HepG2 (cell line): ENCODE measurements at regions not wholly inside any gene's neighbourhood (a gene's known extent, or its start where the extent isn't known, plus 50 kb on each side); places are given as distances from the start of the nearest gene placed in this dataset.

Source experiments
- ATAC-seq: fragments of 200-7000 bp; cut with Tn5 transposase; 3 replicates; pipeline ENCODE4 v1.9.1; 2020; ENCODE audit warnings: mild to moderate bottlenecking, moderate library complexity
- BruUV-seq: library from RNA; stranded (reverse); fragments of 400-500 nt; replicated peaks from 2 replicates; lab custom pipeline; 2021; lab: Mats Ljungman, UMichigan
- CTCF ChIA-PET: fragments of 300-600 bp; formaldehyde crosslinking; extraction: SDS; loops from one replicate; lab custom pipeline; 2021; ENCODE audit warnings: low total read pairs, inconsistent platforms, low intra/inter-chr PET ratio; lab: Yijun Ruan, JAX
- POLR2A ChIA-PET: fragments of 350-600 bp; sonication (Branson Sonifier 250); formaldehyde crosslinking; loops from one replicate; lab custom pipeline; 2020; ENCODE audit warnings: antibody characterized with exemption, inconsistent platforms; lab: Yijun Ruan, JAX
- DNase-seq: peaks from one replicate; pipeline ENCODE4 v3.0.0-alpha.2; 2015; ENCODE audit warnings: low spot score
- FAIRE-seq: peaks from 3 replicates; lab custom pipeline; 2011; peaks lifted over from hg19 to GRCh38; lab: Jason Lieb, UNC
- H2AFZ ChIP-seq: one replicate; pipeline ENCODE4 v1.6.1; 2011; ENCODE audit warnings: low read length, inconsistent platforms
- H3K27ac ChIP-seq: fragments of 300-600 bp; 3 replicates; pipeline ENCODE4 v1.8.0; 2011; ENCODE audit warnings: mixed run types, mild to moderate bottlenecking, mixed read lengths, low read length, inconsistent platforms; ENCODE audit not compliant: insufficient read depth; ENCODE audit errors: extremely low read length
- H3K27me3 ChIP-seq, 2 experiments: fragments of 200-600 bp in 1 of 2; 2 replicates in 1 of 2; 3 replicates in 1 of 2; pipeline versions ENCODE4 v1.6.0 to v1.8.0; 2011; ENCODE audit warnings: low read length in 2 of 2, mild to moderate bottlenecking in 2 of 2, moderate library complexity in 2 of 2, inconsistent platforms in 1 of 2; ENCODE audit not compliant: insufficient read depth in 2 of 2, control insufficient read depth in 1 of 2
- H3K36me3 ChIP-seq, 2 experiments: fragments of 200-600 bp in 1 of 2; replicated peaks in 1 of 2; 2 replicates in 1 of 2; 3 replicates in 1 of 2; pipeline versions ENCODE4 v1.5.1 to v1.8.0; 2011; ENCODE audit warnings: low read length in 2 of 2, inconsistent platforms in 1 of 2; ENCODE audit not compliant: insufficient read depth in 2 of 2, control insufficient read depth in 1 of 2
- H3K4me1 ChIP-seq: 2 replicates; pipeline ENCODE4 v1.5.1; 2012; ENCODE audit warnings: low read length, inconsistent platforms; ENCODE audit not compliant: insufficient read depth
- H3K4me2 ChIP-seq: 2 replicates; pipeline ENCODE4 v1.6.0; 2011; ENCODE audit warnings: low read depth, low read length, inconsistent platforms
- H3K4me3 ChIP-seq, 3 experiments: fragments of 200-600 bp in 1 of 3; sonication (generic), shearing (Covaris generic) in 1 of 3; replicated peaks in 1 of 3; 2 replicates each; pipeline ENCODE4 v1.5.1; 2011 to 2016; ENCODE audit warnings: low read length in 3 of 3, inconsistent platforms in 2 of 3, low read depth in 2 of 3, mild to moderate bottlenecking in 2 of 3, control low read depth in 1 of 3, mixed read lengths in 1 of 3; ENCODE audit not compliant: insufficient read depth in 1 of 3
- H3K79me2 ChIP-seq: one replicate; pipeline ENCODE4 v1.6.1; 2011; ENCODE audit warnings: low read length, inconsistent platforms; ENCODE audit not compliant: insufficient read depth
- H3K9ac ChIP-seq: 2 replicates; pipeline ENCODE4 v1.6.0; 2011; ENCODE audit warnings: mild to moderate bottlenecking, low read depth, low read length, inconsistent platforms; ENCODE audit not compliant: insufficient read depth
- H3K9me3 ChIP-seq: 2 replicates; pipeline ENCODE4 v1.5.1; 2012; ENCODE audit warnings: mild to moderate bottlenecking, low read length
- H4K20me1 ChIP-seq: 2 replicates; pipeline ENCODE4 v1.6.0; 2011; ENCODE audit warnings: inconsistent platforms, mild to moderate bottlenecking, low read length, moderate library complexity; ENCODE audit not compliant: insufficient read depth
- DNMT3B ChIP-seq: conservative IDR thresholded peaks from 2 replicates; pipeline ENCODE4 v1.6.1; 2016; ENCODE audit warnings: missing biosample characterization, control low read depth
- DPF2 ChIP-seq: sonication (generic); formaldehyde crosslinking; IDR thresholded peaks from 2 replicates; pipeline ENCODE4 v1.4.0; 2020; ENCODE audit warnings: mild to moderate bottlenecking, low read depth, missing genetic modification reagents, borderline replicate concordance
- EP300 ChIP-seq, 3 experiments: sonication (generic) in 1 of 3; formaldehyde crosslinking in 1 of 3; IDR thresholded peaks; 2 replicates each; pipeline versions ENCODE4 v1.5.1 to v1.6.1; 2011 to 2020; ENCODE audit warnings: low read depth in 2 of 3, low read length in 2 of 3, borderline replicate concordance in 1 of 3, improper control_type of control experiment in 1 of 3, mild to moderate bottlenecking in 1 of 3, missing genetic modification reagents in 1 of 3, moderate library complexity in 1 of 3
- NR2F2 ChIP-seq: IDR thresholded peaks from 2 replicates; pipeline ENCODE4 v1.6.1; 2012; ENCODE audit warnings: low read depth, inconsistent platforms, borderline replicate concordance
- SIN3B ChIP-seq: fragments of 150-350 bp; IDR thresholded peaks from 2 replicates; pipeline ENCODE4 v1.6.1; 2014; ENCODE audit warnings: low read length
- ZNF274 ChIP-seq: sonication (generic); formaldehyde crosslinking; IDR thresholded peaks from 2 replicates; pipeline ENCODE4 v1.5.1; 2020; ENCODE audit warnings: mild to moderate bottlenecking, missing genetic modification reagents
- ZNF749 ChIP-seq: sonication (generic); formaldehyde crosslinking; IDR thresholded peaks from 2 replicates; pipeline ENCODE4 v1.8.0; 2022; ENCODE audit warnings: mild to moderate bottlenecking, missing genetic modification reagents, moderate library complexity, borderline replicate concordance
- in situ Hi-C: cut with HindIII; loops from 2 replicates; pipeline ENCODE4 v1.10.0; 2017; ENCODE audit warnings: low pct_unique_long_range_greater_than_20kb; ENCODE audit not compliant: extremely low pct_ligation_motif_present
- intact Hi-C: fragments of 100-400 bp; cut with micrococcal nuclease; formaldehyde crosslinking; loops from one replicate; pipeline ENCODE4 v1.10.0; 2022; ENCODE audit not compliant: unreplicated experiment
- TF ChIP-seq, protein P1 (sequence below): sonication (generic); formaldehyde crosslinking; IDR thresholded peaks from 2 replicates; pipeline ENCODE4 v1.4.0; 2020; ENCODE audit warnings: missing genetic modification reagents, mild to moderate bottlenecking, borderline replicate concordance
- TF ChIP-seq, protein P2 (sequence below): IDR thresholded peaks from 2 replicates; pipeline ENCODE4 v1.6.1; 2016; ENCODE audit warnings: control low read depth

GRCh38 chrY:20998483-20998882 is 242.6 kb downstream of the RPS4Y2 start:
- ChIA-PET CTCF (no interaction called here), POLR2A (no interaction called here)
- no peak for TF ChIP-seq NR2F2
- TF ChIP-seq SIN3B = no peak
- TF ChIP-seq, protein P1, sequence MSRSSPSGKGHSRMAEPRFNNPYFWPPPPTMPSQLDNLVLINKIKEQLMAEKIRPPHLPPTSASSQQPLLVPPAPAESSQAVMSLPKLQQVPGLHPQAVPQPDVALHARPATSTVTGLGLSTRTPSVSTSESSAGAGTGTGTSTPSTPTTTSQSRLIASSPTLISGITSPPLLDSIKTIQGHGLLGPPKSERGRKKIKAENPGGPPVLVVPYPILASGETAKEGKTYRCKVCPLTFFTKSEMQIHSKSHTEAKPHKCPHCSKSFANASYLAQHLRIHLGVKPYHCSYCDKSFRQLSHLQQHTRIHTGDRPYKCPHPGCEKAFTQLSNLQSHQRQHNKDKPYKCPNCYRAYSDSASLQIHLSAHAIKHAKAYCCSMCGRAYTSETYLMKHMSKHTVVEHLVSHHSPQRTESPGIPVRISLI = no peak
- TF ChIP-seq DNMT3B (CRISPR knock-in tag) = no peak
- TF ChIP-seq, protein P2, sequence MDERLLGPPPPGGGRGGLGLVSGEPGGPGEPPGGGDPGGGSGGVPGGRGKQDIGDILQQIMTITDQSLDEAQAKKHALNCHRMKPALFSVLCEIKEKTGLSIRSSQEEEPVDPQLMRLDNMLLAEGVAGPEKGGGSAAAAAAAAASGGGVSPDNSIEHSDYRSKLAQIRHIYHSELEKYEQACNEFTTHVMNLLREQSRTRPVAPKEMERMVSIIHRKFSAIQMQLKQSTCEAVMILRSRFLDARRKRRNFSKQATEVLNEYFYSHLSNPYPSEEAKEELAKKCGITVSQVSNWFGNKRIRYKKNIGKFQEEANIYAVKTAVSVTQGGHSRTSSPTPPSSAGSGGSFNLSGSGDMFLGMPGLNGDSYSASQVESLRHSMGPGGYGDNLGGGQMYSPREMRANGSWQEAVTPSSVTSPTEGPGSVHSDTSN (CRISPR knock-in tag) = no peak
- no peak for TF ChIP-seq DPF2 (CRISPR knock-in tag)
- no peak for TF ChIP-seq ZNF749 (CRISPR knock-in tag)
- TF ChIP-seq EP300 (IDR thresholded peaks at IDR 0.05; ENCODE audit: low read depth in 2 of 2, low read length in 2 of 2) = no peak
- TF ChIP-seq EP300 (CRISPR knock-in tag; IDR thresholded peaks at IDR 0.05; ENCODE audit: borderline replicate concordance) = no peak
- no peak for TF ChIP-seq ZNF274 (CRISPR knock-in tag)
- no TSS peak for BruUV-seq
- Histone ChIP-seq H3K27me3 (no peaks in the 10 kb centered on the region), H3K79me2 (no peaks in the 10 kb centered on the region), H3K9ac (no peak overlapping the region), H4K20me1 (no peaks in the 10 kb centered on the region), H3K4me2 (no peak overlapping the region), H3K4me1 (no peaks in the 10 kb centered on the region), H3K36me3 (no peaks in the 10 kb centered on the region), H3K9me3 (peaks cover 39% of the 10 kb centered on the region; the same call in 1 of the 2 replicates), H3K4me3 (no peak overlapping the region), H3K27ac (no peak overlapping the region), H2AFZ (no peak overlapping the region)
- intact Hi-C loops (no loop called here), in situ Hi-C loops (loop anchor here (25.0 kb wide), 1 partner anchor 139 kb away; no protein-coding TSS in a partner anchor)
- ATAC-seq (no peak), FAIRE-seq (no peak), DNase-seq (no peak)
